PC-3 (cell line): ENCODE measurements at regions not wholly inside any gene's neighbourhood (a gene's known extent, or its start where the extent isn't known, plus 50 kb on each side); places are given as distances from the start of the nearest gene placed in this dataset.

ENCODE experiments used
- CTCF ChIP-seq: fragments of 300-600 bp; sonication (generic); conservative IDR thresholded peaks from 2 replicates; pipeline ENCODE4 v1.5.1; 2017; ENCODE audit warnings: antibody characterized with exemption, low read depth, mild to moderate bottlenecking, low read length
- EZH2 ChIP-seq: fragments of 300-600 bp; sonication (generic); IDR thresholded peaks from one replicate; pipeline ENCODE4 v1.6.1; 2017; ENCODE audit warnings: antibody characterized with exemption, mild to moderate bottlenecking, low read length; ENCODE audit not compliant: unreplicated experiment
- EZH2phosphoT487 ChIP-seq: fragments of 300-600 bp; sonication (generic); IDR thresholded peaks from 2 replicates; pipeline ENCODE4 v1.6.1; 2018; ENCODE audit warnings: mild to moderate bottlenecking, antibody characterized with exemption, low read length, borderline replicate concordance

GRCh38 chr12:87163122-87163521 is 866.1 kb downstream of the C12orf50 start:
- TF ChIP-seq CTCF (no peak), EZH2 (no peak), EZH2phosphoT487 (no peak)
